HG03280 (cell line): ENCODE measurements at regions not wholly inside any gene's neighbourhood (a gene's known extent, or its start where the extent isn't known, plus 50 kb on each side); places are given as distances from the start of the nearest gene placed in this dataset.

ENCODE experiments used
- ATAC-seq: cut with Tn5 transposase; IDR thresholded peaks from one replicate; pipeline ENCODE4 v1.9.1; 2021; ENCODE audit warnings: mild to moderate bottlenecking, moderate library complexity; ENCODE audit not compliant: unreplicated experiment

DNA sequence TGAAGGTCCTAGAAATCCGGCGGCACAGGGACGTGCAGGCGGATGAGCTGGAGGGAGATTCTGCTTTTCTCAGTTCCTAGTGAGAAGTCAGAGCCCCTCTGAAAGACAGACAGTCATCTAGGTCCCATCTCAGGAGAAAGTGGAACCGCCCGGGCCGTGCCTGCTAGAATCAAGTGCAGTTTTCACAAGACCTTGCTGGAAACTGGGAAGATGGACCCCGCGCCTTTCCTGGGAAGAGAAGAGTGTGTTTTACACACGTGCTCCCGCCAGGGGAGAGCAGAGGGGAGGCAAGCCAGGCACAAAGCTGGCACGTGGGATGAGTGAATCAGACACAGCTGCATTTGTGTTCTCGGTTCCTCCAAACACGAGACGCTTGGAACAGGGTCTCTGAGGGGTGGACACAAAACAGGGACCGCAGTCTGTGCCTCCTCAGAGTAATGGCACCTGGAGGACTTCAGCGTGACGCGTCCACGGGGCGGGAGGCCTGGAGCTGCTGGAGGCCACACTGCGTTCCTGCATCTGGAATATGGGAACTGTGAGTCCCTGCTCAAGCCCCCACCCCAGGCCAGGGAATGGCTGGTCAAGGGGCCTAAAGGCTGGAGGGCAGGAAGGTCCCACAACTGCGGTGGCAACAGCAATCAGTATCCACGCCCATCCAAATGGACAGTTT, 218.3 kb downstream of the BRD1 start:
- no peak for ATAC-seq

DNA sequence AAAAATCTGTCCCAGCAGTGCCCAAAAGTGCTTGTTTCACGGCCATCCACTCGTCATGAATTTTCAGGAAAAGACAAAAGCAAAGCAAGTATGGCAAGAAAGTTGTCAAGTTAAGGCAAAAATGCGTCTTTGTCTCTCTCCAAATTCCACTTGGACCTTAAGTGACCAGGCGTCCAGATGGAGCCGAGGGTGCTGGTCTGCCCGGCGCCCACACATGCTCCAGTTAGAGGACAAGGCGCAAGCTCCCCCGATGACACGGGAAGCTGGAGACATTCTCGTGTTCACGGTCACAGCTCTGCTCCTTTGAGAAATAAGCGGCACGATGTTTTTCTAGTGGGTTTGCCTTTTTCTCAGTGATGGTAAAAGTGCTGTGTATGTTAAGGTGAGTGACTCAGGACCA, 219.0 kb downstream of the BRD1 start:
- ATAC-seq: no peak

DNA sequence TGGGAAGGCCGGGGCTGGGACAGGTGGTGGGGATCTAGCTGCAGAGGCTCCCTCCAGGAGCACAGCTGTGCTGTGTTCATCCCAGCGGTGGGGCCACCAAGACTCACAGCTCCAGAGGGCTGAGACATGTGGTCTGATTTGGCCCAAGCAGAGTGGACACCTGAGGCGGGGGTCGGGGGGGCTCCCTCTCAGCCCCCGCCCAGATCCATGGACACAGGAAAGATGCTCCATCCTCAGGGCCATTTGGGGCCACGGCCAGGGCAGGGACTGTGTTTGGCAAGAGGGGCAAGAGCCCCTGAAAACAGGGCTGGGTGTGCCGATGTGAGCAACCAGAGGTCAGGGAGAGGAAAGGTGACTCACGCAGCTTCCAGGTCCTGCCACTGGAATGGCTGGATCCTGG, 219.4 kb downstream of the BRD1 start:
- ATAC-seq: no peak

DNA sequence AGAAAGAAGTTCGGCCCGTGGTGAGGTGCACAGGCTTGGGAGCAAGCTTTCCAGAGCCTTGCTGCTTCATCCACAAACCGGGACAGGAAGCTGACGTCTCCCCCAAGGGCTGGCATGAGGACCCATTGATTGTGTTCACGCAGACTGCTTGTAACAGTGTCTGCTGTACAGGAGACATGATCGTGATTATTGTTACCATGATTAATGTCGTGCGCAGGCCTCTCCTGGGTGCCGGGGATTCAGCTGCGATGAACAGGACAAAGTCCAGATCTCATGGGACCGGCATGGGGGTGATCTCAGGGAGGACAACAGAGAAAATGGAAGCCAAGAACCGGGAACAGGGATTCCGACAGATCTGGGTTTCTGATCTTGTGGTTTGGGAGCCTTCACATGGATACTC, 219.9 kb downstream of the BRD1 start:
- ATAC-seq: no peak

DNA sequence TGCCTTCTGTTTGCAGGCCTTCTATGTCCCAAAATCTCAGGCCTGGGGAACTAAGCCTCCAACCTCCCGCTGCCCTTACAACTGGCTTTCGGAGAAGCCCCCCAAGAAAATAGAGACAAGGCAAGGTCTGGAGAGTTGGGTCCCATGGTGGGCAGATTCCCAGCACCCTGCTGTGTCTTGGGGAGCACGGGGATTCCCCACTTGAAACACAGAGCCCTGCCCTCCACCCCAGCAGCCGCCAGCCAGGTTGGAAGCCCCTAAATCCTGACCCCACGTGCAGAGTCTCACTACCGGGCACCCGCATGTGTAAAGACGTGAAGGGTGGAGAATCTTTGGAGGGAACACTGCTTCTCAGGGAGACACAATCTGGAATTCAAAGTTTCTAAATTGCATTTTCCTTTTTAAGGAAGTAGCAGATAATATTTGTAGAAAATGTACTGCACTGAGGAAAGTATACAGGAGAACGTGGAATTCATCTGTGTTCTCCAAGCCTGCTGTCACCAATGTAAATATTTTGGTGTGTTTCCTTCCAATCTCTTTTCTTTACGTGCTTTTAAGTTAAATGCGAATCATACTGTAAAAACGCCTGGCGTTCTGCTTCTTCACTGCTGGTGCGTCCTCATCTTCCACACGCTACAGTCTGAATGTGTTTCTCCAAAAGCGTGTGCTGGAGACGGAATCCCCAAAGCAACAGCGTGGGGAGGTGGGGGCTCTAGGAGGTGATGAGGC, 220.9 kb downstream of the BRD1 start:
- no peak for ATAC-seq

DNA sequence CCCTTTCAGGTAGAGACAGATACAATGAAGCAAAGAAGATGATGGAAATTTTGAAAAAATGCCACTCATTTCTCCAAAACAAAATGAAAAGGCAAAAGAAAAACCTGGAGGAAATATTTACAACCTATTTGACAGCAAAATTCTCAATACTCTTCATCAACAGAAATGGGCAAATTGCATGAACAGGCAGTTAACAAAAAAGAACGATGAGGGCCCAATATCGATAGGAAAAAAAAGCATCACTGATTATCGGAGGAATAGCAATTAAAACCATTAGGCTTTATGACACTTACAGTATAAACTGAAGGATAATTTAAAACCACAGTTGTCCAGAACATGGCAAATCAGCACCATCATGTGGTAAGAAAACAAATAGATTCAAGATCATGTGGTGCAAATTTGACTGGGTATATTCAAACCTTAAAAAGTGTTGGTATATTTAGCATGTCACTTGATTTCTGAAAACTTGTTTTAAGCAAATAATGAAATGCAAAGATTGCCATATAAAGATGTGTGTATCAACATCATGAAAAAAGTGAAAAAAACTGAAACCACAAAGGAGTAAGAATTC, 222.9 kb downstream of the BRD1 start:
- no peak for ATAC-seq

DNA sequence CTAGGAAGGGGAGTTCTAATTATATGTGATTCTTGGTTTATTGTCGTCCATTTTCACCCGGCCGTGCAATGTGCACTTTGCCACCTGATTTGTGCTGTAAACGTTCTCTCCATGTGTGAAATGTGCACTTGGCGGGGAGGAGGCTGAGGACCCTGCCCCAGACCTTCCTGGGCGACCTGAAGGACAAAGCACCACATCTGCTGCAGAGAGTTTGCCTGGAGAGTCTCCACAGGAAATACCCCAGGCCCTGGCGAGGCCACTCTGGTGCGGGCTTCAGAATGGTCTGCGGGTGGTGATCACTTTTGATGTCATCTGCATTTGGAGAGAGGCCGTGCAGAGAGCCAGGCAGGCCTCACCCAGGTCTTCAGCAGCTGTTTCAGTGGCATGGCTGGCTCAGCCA, 224.7 kb downstream of the BRD1 start:
- ATAC-seq: no peak

DNA sequence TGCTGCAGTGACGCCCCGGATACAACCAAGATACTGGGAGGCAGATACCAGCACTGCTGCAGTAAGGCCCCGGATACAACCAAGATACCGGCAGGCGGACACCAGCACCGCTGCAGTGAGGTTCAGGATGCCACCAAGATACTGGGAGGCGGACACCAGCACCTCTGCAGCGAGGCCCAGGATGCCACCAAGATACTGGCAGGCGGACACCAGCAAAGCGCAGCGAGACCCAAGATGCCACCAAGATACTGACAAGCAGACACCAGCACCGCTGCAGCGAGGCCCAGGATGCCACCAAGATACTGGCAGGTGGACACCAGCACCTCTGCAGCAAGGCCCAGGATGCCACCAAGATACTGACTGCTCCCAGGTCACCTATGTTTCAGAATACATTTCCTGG, 225.2 kb downstream of the BRD1 start:
- ATAC-seq: no peak

DNA sequence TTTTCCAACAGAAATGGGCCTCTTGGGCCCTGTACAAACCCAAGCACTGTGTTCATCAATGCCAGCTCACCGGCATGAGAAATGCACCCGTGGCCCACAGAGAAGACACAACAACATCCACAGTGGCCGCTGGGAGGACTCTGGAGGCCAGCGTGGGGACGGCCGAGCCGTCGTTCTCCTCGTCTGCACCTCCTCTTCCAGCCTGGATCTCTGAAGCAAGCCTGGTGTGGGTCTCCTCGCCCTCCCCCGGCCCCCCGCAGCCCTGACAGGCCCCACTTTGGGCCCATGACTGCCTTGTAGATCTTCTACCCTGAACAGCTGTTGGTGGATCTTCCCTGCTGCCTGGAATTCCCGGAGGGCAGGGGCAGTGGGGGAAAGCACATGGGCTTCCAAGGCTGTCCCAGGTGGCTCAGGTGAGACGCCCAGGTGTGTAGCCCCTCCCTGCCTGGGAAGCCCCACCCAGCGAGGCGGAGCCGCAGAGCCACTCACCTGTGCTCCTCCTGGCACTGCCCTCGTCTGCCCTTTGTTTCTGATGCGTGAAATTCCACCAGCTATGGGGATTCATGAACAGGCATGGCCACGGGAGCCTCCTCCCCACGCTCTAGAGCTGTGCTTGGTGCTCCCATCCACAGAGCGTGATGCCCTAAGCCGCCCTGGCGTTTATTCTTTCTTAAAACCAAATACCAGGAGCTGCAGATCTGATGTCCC, 225.9 kb downstream of the BRD1 start:
- ATAC-seq: no peak

DNA sequence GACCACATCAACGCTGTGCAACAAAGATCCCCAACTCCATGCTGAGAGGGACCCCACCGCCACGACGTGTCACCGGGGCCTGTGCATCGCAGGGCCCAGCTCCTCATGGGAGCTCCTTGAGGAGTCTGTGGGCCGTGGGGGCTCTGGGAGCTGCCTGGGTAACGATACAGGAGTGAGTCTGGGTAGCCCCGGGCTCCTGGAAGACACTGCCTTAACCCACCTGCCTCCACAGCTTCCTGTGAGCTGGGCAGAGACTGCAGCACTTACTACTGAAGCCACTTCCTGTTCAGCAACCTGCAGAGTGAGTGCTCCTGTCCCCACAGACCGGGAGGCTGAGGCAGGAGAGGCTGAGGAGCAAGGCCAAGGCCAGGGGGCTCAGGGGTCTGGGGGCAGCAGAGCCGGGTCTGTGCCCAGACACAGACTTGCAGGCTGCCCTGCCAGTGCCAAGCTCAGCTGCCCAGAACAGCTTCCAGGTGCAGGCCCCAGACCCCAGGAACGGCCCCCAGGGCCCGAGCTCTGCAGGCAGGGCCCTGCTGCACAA, 226.7 kb downstream of the BRD1 start:
- ATAC-seq: no peak

DNA sequence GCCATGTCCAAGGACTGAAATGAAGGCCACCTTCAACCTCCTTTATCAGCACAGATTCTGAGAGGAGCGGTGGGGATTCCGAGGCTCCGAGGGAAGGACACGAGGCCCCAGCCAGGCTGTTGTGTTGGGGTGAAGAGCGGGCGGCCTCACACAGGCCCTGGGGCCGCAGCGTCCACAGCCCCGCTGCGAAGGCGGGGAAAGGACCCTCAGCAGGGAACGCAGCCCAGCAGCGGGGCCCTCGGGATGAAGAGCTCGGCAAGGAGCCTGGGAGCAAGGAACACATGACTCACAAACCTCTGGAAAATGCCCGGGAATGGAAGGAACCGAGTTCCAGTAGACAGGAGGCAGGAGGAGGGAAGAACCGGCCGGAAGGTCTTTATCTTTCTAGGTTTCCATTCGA, 227.2 kb downstream of the BRD1 start:
- no peak for ATAC-seq

DNA sequence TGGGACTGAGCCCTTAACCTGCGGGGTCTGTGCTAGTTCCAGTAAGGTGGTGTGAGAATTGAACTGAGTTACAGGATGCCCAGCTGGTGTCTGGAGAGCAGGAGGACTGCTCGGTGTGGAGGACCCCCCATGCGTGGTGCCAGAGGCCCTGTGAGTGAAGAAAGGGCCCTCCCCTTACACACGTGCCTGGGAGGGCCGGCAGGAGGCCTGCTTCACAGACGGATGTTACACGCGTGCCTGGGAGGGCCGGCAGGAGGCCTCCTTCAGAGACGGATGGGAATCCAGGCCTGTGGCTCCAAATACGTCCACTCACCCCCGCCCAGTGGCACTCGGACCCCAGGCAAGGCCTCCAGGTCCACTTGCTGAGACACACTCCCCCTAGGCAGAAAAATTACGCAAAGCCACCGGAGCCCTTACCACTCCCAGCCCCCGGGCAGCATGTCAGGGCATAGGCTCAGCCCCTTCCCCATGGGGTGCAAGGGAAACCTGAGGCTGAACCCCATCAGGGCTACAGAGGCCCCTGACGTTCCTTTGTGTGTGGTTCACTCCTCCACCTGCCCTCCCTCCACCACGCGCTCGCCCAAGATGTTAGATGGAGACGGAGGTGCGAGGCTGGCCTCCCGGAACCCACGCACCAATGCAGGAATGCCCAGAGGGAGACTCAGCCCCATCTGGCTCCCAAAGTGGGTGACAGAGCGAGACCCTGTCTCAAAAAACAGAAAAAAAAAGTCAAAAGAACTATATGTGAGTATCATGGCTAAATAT, 227.8 kb downstream of the BRD1 start:
- ATAC-seq: no peak

DNA sequence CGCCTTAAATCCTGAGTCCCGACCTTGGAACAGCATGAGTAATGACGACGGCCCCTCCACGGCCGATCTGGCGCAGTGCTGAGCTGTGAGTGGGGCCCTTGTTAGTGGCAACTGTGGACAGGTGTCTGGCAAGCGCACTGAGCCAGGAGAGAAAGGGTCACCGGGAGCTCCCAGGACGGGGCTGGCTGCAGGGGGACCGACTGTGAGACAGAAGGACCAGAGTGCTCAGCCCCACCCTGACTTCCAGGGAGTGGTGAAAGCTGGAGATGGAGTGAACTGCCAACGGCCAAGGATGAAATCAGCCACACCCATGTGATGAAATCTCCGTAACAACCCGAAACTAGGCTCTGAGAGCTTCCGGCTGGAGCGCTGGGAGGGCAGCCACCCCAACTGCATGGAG, 228.6 kb downstream of the BRD1 start:
- ATAC-seq: no peak

DNA sequence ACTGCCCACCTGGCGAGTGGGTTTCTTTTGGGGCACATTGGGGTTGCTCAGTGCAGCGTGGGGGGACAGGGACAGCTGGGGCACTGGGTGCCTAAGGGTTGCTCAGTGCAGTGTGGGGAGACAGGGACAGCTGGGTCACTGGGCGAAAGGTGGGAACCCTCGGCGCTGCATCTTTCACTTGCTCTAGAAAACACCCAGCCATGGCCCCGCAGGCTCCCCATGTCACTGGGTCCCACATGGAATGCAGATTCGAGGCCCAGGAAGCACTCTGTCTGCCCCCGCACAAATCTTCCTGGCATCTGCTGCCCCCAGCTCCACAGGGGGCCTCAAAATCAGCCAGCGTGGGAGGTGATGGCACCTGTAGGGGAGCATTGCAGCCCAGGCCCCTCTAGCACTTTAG, 229.3 kb downstream of the BRD1 start:
- ATAC-seq: no peak

DNA sequence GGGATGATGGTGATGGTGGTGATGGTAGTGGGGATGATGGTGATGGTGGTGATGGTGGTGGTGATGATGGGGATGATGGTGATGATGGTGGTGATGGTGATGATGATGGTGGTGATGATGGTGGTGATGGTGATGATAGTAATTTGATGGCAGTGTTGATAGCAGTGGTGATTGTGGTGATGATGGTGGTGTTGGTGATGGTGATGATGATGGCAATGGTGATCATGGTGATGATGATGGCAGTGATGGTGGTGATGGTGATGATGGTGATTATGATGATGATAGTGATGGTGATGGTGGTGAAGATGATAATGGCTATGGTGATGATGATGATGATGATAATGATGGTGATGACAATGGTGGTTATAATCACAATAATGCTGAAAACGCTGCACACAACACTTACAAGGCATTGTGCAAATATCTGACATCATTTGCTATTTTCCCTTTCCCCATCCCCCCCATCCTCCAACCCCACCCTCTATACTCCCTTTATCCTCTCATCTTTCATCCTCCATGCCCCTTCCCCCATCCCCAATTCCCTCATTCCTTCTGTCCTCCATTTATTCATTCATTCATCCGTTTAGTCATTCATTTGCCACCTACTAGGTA, 230.1 kb downstream of the BRD1 start:
- no peak for ATAC-seq

DNA sequence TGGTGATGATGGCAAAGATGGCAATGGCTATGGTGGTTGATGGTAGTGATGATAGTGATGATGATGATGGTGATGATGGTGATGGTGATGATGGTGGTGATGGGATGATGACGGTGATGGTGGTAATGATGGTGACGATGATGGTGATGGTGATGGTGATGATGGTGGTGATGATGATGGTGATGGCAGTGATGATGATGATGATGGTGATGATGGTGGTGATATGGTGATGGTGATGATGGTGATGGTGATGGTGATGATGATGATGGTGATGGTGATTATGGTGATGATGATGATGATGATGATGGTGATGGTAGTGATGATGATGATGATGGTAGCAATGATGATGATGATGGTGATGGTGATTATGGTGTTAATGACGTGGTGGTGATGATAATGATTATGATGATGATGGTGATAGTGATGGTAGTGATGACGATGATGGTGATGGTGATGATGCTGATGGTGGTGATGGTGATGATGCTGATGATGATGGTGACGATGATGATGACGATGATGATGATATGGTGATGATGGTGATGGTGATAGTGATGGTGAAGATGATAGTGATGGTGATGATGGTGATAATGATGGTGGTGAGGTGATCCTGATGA, 232.1 kb downstream of the BRD1 start:
- no peak for ATAC-seq

DNA sequence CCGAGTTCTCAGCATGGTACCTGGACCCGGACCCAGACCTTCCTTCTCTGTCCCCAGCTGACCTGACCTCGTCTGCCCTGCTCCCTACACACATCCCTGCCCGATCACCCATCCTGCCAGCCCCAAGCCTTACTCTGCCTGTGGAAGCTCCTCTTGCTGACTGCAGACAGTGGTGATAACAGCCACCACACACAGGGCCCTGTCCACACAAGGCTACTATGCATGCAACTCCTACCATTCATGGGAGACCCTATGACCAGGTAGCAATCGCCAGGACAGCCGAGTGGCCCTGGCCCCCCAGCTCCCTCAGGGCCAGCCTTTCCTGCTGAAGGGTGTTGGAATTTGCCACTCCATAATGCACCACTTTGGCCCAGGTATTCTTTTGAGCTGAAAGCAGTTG, 233.6 kb downstream of the BRD1 start:
- no peak for ATAC-seq

DNA sequence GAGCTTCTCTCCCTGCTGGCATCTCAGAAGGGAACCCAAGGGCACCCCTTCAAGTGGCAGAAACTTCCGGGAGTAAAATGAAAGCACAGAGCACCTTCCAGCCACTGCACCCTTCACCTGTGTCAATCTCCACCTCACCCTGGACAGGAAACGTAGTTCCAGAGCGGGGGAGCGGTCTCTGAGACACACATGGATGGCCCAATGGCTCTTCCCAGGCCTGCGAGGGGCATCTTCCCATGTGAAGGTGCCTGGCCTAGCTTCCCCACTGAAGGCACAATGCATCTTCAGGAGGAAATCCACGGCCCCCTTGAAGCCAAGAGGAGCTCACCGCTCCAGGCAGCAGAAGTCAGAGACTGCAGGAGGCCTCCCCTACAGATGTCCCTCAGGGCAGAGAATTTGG, 234.2 kb downstream of the BRD1 start:
- no peak for ATAC-seq

DNA sequence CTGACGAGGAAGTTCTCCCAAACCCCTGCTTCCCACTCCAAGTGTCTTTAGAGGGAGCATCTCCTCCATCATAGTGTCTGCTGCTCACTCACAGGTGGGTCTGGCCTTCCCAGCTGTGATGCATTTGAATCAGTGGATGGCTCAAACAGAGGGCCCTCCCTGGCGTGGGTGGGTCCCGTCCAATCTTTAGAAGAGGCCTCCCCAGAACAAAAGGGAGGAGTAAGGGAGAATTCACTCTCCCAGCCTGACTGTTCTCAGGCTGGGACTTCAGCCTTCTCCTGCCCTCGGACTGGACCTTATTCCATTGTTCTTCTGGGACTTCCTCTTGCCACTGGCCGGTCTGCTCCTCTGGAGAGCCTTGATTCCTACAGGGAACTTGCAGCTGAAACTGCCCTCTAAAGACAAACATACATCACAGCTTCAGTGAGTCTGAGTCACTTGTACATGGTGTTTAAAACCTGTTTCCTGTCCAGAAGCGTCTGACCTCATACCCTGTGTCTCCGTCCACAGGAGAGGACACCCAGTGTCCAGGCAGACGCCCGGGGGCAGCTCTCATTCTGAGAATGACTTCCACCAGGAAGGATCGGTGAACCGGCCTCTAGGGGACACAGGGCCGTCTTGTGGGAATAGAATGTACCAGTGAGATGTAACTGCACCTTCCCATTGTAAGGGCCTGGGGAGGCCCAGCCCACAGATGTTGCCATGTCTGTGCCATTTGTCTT, 234.7 kb downstream of the BRD1 start:
- ATAC-seq: no peak
